Thoracic aorta (tissue), 2 donors: ENCODE measurements at regions not wholly inside any gene's neighbourhood (a gene's known extent, or its start where the extent isn't known, plus 50 kb on each side); places are given as distances from the start of the nearest gene placed in this dataset.

ENCODE experiments used
- ATAC-seq: fragments of 150-250 bp; one replicate; pipeline ENCODE4 v1.8.0; 2017; ENCODE audit warnings: low read depth; ENCODE audit not compliant: insufficient number of reproducible peaks, low FRiP score
- DNase-seq: peaks from one replicate; pipeline ENCODE4 v3.0.0-alpha.2; 2020; ENCODE audit warnings: low spot score
- H3K27ac ChIP-seq, 2 donors: fragments of 200-600 bp; sonication (generic); 1 replicate in 1 of 2; 2 replicates in 1 of 2; pipeline ENCODE4 v1.5.1; 2016; ENCODE audit warnings: mild to moderate bottlenecking in 2 of 2, moderate library complexity in 2 of 2
- H3K27me3 ChIP-seq: fragments of 200-600 bp; sonication (generic); replicated peaks from 2 replicates; pipeline ENCODE4 v1.6.0; 2016; ENCODE audit warnings: mild to moderate bottlenecking; ENCODE audit not compliant: insufficient read depth
- H3K36me3 ChIP-seq: fragments of 200-600 bp; sonication (generic); one replicate; pipeline ENCODE4 v1.5.1; 2016
- H3K4me1 ChIP-seq, 2 donors: fragments of 200-600 bp; sonication (generic); 1 replicate in 1 of 2; 2 replicates in 1 of 2; pipeline versions ENCODE4 v1.5.1 to v1.6.0; 2016; ENCODE audit warnings: low read depth in 2 of 2, mild to moderate bottlenecking in 1 of 2; ENCODE audit not compliant: control insufficient read depth in 1 of 2
- H3K4me3 ChIP-seq: fragments of 200-600 bp; sonication (generic); 2 replicates; pipeline ENCODE4 v1.5.1; 2016; ENCODE audit warnings: mild to moderate bottlenecking
- H3K9me3 ChIP-seq: fragments of 200-600 bp; sonication (generic); 2 replicates; pipeline ENCODE4 v1.5.1; 2016
- CTCF ChIP-seq: fragments of 200-600 bp; sonication (generic); IDR thresholded peaks from one replicate; pipeline ENCODE4 v1.5.1; 2019; ENCODE audit warnings: antibody characterized with exemption

DNA sequence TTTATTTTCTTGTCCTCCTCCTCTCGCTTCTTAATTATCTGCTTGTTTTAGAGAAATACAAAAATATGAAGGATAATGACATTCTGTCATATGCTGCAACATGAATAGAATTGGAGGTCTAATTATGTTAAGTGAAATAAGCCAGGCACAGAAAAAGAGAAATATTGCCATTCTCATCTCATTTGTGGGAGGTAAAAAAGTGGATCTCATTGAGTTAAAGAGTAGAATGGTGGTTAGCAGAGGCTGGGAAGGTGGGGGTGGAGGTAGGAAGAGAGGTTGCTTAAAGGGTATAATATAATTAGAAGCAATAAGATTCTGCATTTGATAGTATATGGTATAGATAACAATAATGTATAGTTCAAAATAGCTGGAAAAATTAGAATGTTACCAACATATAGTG, 231.3 kb downstream of the JRKL start:
- peaks cover 0 to 12% of the 10 kb centered on the region in 2 donors for H3K4me1 ChIP-seq
- H3K4me3 ChIP-seq: no peak overlapping the region
- DNase-seq (no peak), ATAC-seq (no peak)
- H3K27me3 ChIP-seq: no peaks in the 10 kb centered on the region
- no peak overlapping the region for H3K27ac ChIP-seq
- H3K9me3 ChIP-seq: no peaks in the 10 kb centered on the region
- no peak for TF ChIP-seq CTCF
- H3K36me3 ChIP-seq: no peaks in the 10 kb centered on the region

GRCh38 chr11:96622026-96622634, 232.3 kb downstream of the JRKL start:
- no peak for DNase-seq
- no peaks in the 10 kb centered on the region for H3K27me3 ChIP-seq
- no peak for ATAC-seq
- H3K4me1 ChIP-seq: peaks cover 0 to 12% of the 10 kb centered on the region in 2 donors
- H3K4me3 ChIP-seq: no peak overlapping the region
- no peak overlapping the region for H3K27ac ChIP-seq
- H3K9me3 ChIP-seq: peaks cover 5% of the 10 kb centered on the region
- no peaks in the 10 kb centered on the region for H3K36me3 ChIP-seq
- no peak for TF ChIP-seq CTCF

- no peak for DNase-seq
- Histone ChIP-seq H3K36me3 (no peaks in the 10 kb centered on the region), H3K27me3 (no peaks in the 10 kb centered on the region), H3K4me3 (no peak overlapping the region), H3K4me1 (peaks cover 0 to 12% of the 10 kb centered on the region in 2 donors), H3K9me3 (peaks cover 5% of the 10 kb centered on the region), H3K27ac (no peak overlapping the region)
- ATAC-seq: no peak
- TF ChIP-seq CTCF: no peak
Observed at GRCh38 chr11:96624126-96624525, 234.3 kb downstream of the JRKL start.

DNA sequence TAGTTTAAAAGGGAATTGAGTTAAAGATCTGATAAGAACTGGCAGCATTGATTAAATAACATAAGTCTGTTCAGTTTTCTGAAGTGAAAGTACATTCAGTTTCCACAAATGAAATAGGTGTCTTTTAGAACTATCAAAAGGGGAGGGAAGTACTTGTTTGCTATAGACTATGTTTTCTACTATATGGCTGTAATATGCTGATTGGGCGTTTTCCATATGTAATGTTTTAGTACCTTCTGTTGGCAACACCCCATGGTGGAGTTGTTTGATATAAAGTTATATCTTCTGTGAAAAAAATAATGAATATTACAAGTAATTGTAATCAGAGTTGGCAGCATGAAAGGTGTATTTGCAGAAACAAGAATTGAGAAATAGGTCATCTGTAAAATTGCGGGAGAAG, 237.6 kb downstream of the JRKL start:
- Histone ChIP-seq H3K27me3 (no peaks in the 10 kb centered on the region), H3K9me3 (peaks cover 5% of the 10 kb centered on the region), H3K36me3 (no peaks in the 10 kb centered on the region), H3K4me1 (peaks cover 0 to 4% of the 10 kb centered on the region in 2 donors), H3K27ac (no peak overlapping the region), H3K4me3 (no peak overlapping the region)
- ATAC-seq (no peak), DNase-seq (no peak)
- no peak for TF ChIP-seq CTCF

- H3K4me1 ChIP-seq: no peaks in the 10 kb centered on the region
- no peaks in the 10 kb centered on the region for H3K9me3 ChIP-seq
- no peak overlapping the region for H3K4me3 ChIP-seq
- no peak for TF ChIP-seq CTCF
- H3K27ac ChIP-seq: no peak overlapping the region
- H3K36me3 ChIP-seq: no peaks in the 10 kb centered on the region
- DNase-seq (no peak), ATAC-seq (no peak)
- no peaks in the 10 kb centered on the region for H3K27me3 ChIP-seq
Observed at GRCh38 chr11:96635655-96636054, 245.8 kb downstream of the JRKL start.
